GM23338 (cell line): ENCODE measurements at regions not wholly inside any gene's neighbourhood (a gene's known extent, or its start where the extent isn't known, plus 50 kb on each side); places are given as distances from the start of the nearest gene placed in this dataset.
"Not testable (repeated sequence)": the region's sequence is repeated elsewhere in the genome, so short reads cannot be mapped to it uniquely, and the experiment has no call there.

Source experiments
- CREB1 ChIP-seq: fragments of 250-450 bp; sonication (Bioruptor Pico); IDR thresholded peaks from 2 replicates; pipeline ENCODE4 v1.5.0; 2020; ENCODE audit warnings: low read depth, mild to moderate bottlenecking, moderate library complexity
- CTCF ChIP-seq, 2 experiments: fragments of 200-600 bp in 1 of 2; sonication (generic) in 1 of 2; conservative IDR thresholded peaks; 2 replicates each; pipeline versions ENCODE4 v1.5.1 to v1.6.1; 2016 to 2017; ENCODE audit warnings: antibody characterized with exemption in 2 of 2, low read depth in 2 of 2, mild to moderate bottlenecking in 2 of 2, moderate library complexity in 1 of 2
- ETS1 ChIP-seq: IDR thresholded peaks from 2 replicates; pipeline ENCODE4 v1.6.1; 2016; ENCODE audit warnings: antibody characterized with exemption
- EZH2 ChIP-seq: fragments of 200-600 bp; sonication (generic); IDR thresholded peaks from one replicate; pipeline ENCODE4 v1.8.0; 2017; ENCODE audit warnings: antibody characterized with exemption, mild to moderate bottlenecking, low read depth; ENCODE audit not compliant: unreplicated experiment
- EZH2phosphoT487 ChIP-seq: fragments of 200-600 bp; sonication (generic); IDR thresholded peaks from one replicate; pipeline ENCODE4 v1.8.1; 2018; ENCODE audit warnings: antibody characterized with exemption; ENCODE audit not compliant: unreplicated experiment
- JUNB ChIP-seq: IDR thresholded peaks from one replicate; pipeline ENCODE4 v1.6.1; 2016; ENCODE audit warnings: antibody characterized with exemption; ENCODE audit not compliant: unreplicated experiment
- NANOG ChIP-seq: IDR thresholded peaks from 2 replicates; pipeline ENCODE4 v1.6.1; 2016; ENCODE audit warnings: antibody characterized with exemption, borderline replicate concordance
- POLR2AphosphoS5 ChIP-seq: IDR thresholded peaks from 2 replicates; pipeline ENCODE4 v1.6.1; 2016; ENCODE audit warnings: antibody characterized with exemption, low read depth
- STAT1 ChIP-seq: IDR thresholded peaks from one replicate; pipeline ENCODE4 v1.6.1; 2016; ENCODE audit warnings: antibody characterized with exemption; ENCODE audit not compliant: unreplicated experiment
- ZNF114 ChIP-seq: fragments of 250-450 bp; sonication (Bioruptor Pico); IDR thresholded peaks from 2 replicates; pipeline ENCODE4 v1.5.0; 2020; ENCODE audit warnings: mild to moderate bottlenecking, moderate library complexity
- ZNF331 ChIP-seq: fragments of 250-450 bp; sonication (Bioruptor Pico); IDR thresholded peaks from 2 replicates; pipeline ENCODE4 v1.5.0; 2020; ENCODE audit warnings: low read depth, mild to moderate bottlenecking, moderate library complexity
- TF ChIP-seq, protein P1 (sequence below): IDR thresholded peaks from one replicate; pipeline ENCODE4 v1.6.1; 2018; ENCODE audit warnings: antibody characterized with exemption; ENCODE audit not compliant: unreplicated experiment

DNA sequence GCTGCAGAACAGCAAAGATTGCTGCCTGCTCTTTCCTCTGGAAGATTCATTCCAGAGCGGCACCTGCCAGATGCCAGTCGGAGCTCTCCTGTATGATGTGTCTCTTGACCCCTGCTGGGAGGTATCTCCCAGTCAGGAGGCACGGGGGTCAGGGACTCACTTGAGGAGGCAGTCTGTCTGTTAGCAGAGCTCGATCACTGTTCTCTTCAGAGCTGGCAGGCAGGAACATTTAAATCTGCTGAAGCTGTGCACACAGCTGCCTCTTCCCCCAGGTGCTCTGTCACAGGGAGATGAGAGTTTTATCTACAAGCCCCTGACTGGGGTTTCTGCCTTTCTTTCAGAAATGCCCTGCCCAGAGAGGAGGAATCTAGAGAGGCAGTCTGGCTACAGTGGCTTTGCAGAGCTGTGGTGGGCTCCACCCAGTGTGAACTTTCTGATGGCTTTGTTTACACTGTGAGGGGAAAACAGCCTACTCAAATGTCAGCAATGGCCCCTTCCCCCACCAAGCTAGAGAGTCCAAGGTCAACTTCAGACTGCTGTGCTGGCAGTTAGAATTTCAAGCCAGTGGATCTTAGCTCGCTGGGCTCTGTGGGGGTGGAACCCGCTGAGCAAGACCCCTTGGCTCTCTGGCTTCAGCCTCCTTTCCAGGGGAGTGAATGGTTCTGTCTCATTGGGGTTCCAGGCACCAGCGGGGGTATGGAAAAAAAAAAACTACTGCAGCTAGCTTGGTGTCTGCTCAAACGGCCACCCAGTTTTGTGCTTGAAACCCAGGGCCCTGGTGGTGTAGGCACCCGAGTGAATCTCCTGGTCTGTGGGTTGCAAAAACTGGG, 242.7 kb upstream of the FAM78B start:
- not testable (repeated sequence) for TF ChIP-seq CTCF (conservative IDR thresholded peaks at IDR 0.05; ENCODE audit: low read depth in 2 of 2); EZH2; EZH2phosphoT487; ETS1; POLR2AphosphoS5; ZNF114 (CRISPR knock-in tag); NANOG; JUNB; CREB1 (CRISPR knock-in tag); STAT1; ZNF331 (CRISPR knock-in tag)
- TF ChIP-seq, protein P1, sequence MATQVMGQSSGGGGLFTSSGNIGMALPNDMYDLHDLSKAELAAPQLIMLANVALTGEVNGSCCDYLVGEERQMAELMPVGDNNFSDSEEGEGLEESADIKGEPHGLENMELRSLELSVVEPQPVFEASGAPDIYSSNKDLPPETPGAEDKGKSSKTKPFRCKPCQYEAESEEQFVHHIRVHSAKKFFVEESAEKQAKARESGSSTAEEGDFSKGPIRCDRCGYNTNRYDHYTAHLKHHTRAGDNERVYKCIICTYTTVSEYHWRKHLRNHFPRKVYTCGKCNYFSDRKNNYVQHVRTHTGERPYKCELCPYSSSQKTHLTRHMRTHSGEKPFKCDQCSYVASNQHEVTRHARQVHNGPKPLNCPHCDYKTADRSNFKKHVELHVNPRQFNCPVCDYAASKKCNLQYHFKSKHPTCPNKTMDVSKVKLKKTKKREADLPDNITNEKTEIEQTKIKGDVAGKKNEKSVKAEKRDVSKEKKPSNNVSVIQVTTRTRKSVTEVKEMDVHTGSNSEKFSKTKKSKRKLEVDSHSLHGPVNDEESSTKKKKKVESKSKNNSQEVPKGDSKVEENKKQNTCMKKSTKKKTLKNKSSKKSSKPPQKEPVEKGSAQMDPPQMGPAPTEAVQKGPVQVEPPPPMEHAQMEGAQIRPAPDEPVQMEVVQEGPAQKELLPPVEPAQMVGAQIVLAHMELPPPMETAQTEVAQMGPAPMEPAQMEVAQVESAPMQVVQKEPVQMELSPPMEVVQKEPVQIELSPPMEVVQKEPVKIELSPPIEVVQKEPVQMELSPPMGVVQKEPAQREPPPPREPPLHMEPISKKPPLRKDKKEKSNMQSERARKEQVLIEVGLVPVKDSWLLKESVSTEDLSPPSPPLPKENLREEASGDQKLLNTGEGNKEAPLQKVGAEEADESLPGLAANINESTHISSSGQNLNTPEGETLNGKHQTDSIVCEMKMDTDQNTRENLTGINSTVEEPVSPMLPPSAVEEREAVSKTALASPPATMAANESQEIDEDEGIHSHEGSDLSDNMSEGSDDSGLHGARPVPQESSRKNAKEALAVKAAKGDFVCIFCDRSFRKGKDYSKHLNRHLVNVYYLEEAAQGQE, result not testable (repeated sequence)
